ENCODE measurements at regions not wholly inside any gene's neighbourhood (a gene's known extent, or its start where the extent isn't known, plus 50 kb on each side); places are given as distances from the start of the nearest gene placed in this dataset.

DNA sequence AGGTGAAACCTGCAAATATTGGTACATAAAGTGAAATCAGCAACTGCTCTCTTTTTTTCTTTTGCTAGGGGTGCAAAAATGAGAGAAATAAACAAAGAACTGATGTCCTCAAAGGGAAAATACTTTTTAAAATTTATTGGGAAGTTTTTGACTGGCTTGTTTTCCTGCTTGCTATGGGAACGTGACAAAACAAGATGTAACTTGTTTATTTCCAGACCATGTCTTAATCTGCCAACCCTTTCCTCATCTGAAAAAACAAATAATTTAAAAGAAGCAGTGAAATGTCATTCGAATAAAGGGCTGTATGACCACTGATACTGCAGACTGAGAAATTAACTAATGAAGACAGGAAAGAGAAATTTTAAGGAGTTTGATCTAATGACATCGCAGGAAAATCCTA is 221.9 kb downstream of the CBLN4 start:
- no peak for DNase-seq

DNA sequence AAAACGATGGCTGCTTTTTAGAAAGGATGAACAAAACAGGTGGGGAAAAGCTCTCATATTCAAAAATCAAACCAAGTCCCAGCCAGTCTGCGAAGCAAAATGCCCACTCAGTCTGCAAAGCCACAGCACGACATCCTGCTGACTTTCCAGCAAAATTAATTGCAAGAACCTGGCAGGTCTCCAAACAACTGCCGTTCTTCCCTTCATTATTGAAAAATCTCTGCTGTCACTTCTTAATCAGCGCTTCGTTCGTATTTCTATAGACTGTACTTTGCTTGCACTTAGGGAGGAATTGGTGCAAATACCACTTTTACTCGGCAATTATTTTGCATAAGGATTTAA is 222.4 kb downstream of the CBLN4 start:
- no peaks in the 10 kb centered on the region for H3K9me3 ChIP-seq
- no peaks in the 10 kb centered on the region for H3K36me3 ChIP-seq (ENCODE audit: low read depth)
- H3K4me3 ChIP-seq: no peak overlapping the region
- no peaks in the 10 kb centered on the region for H3K4me1 ChIP-seq (ENCODE audit: low read depth)
- TF ChIP-seq, protein P1, sequence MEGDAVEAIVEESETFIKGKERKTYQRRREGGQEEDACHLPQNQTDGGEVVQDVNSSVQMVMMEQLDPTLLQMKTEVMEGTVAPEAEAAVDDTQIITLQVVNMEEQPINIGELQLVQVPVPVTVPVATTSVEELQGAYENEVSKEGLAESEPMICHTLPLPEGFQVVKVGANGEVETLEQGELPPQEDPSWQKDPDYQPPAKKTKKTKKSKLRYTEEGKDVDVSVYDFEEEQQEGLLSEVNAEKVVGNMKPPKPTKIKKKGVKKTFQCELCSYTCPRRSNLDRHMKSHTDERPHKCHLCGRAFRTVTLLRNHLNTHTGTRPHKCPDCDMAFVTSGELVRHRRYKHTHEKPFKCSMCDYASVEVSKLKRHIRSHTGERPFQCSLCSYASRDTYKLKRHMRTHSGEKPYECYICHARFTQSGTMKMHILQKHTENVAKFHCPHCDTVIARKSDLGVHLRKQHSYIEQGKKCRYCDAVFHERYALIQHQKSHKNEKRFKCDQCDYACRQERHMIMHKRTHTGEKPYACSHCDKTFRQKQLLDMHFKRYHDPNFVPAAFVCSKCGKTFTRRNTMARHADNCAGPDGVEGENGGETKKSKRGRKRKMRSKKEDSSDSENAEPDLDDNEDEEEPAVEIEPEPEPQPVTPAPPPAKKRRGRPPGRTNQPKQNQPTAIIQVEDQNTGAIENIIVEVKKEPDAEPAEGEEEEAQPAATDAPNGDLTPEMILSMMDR (IDR thresholded peaks at IDR 0.05): no peak
- DNase-seq: no peak
- intact Hi-C loops (cut with DNase I, micrococcal nuclease): no loop called here
- ATAC-seq: no peak

More for the DNA sequence above, 221.9 kb downstream of the CBLN4 start:
- ATAC-seq: no peak
- H3K4me3 ChIP-seq: no peak overlapping the region
- intact Hi-C loops (cut with DNase I, micrococcal nuclease): no loop called here
- no peaks in the 10 kb centered on the region for H3K4me1 ChIP-seq (ENCODE audit: low read depth)
- no peaks in the 10 kb centered on the region for H3K9me3 ChIP-seq
- TF ChIP-seq, protein P1 (IDR thresholded peaks at IDR 0.05): no peak
- no peaks in the 10 kb centered on the region for H3K36me3 ChIP-seq (ENCODE audit: low read depth)

DNA sequence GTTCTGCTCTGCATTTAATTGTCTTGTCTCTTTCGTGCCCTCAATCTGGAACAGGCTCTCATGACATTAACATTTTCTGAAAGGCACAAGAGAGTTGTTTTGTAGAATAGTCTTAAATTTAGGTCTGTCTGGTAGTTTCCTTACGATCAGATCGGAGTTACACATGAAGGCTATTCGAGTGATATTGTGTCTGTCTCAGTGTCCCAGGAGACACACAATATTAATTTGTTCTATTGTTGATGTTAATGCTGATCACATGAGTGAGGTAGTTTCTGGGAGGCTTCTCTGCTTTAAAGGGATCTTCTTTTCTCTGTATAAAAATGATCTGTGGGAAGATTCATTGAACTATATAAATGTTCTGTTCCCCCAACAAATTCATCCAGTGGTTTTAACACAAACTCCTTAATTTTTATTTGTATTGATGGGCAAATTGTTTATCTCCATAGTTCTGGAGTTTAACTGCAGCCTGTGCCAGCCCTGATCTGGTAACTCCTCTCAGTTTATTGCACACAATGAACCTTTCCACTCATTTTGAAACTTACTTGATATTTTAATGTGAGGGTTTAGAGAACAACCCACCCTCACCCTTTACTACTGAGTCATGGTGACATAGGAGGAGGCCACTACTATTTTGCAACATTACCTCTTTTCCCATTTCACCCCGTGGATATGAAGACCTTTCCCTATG is 223.0 kb downstream of the CBLN4 start:
- TF ChIP-seq, protein P1 (IDR thresholded peaks at IDR 0.05): no peak
- no peak overlapping the region for H3K4me3 ChIP-seq
- no peaks in the 10 kb centered on the region for H3K4me1 ChIP-seq (ENCODE audit: low read depth)
- no peaks in the 10 kb centered on the region for H3K9me3 ChIP-seq
- ATAC-seq (no peak), DNase-seq (no peak)
- intact Hi-C loops (cut with DNase I, micrococcal nuclease): no loop called here
- H3K36me3 ChIP-seq (ENCODE audit: low read depth): no peaks in the 10 kb centered on the region

DNA sequence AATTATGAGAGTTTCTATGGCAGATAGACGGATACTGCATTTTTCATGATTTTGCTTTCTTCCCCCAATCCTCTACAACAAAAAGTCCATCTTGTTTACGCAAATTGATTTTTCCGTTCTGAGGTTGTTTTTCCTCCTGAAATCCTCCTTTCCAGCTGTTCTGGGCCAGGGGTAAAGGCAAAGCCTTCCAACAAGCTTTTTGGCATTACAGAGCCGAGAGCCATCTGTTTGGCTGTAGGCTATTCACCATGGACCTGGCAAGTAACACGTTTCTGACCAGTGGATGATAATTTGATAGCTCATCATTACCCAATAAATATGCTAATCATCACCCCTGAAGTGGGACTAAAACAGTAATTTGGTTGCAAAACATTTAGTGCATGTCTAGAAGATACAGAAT is 226.5 kb downstream of the CBLN4 start:
- Histone ChIP-seq H3K36me3 (ENCODE audit: low read depth) (no peaks in the 10 kb centered on the region), H3K9me3 (no peaks in the 10 kb centered on the region), H3K4me1 (ENCODE audit: low read depth) (no peaks in the 10 kb centered on the region), H3K4me3 (no peak overlapping the region)
- intact Hi-C loops (cut with DNase I, micrococcal nuclease): no loop called here
- DNase-seq (no peak), ATAC-seq (no peak)
- TF ChIP-seq, protein P1 (IDR thresholded peaks at IDR 0.05): no peak

DNA sequence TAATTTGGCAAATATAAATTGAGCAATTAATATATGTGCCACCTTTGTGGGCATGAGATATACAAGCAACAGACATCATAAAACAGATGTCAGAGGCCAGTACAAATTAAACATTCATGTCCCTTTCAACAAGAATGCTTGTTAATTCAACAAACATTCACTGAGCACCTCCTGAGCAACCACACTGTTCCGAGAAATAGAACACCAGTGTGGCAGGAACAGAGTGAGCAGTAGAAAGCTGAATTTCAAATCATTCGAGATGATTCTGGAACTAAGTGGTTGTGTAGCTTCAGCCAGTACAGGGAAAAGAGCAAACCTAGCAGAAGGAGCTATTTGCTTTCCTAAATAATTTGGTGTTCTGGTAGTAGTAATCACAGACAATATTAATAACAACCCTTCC is 227.7 kb downstream of the CBLN4 start:
- Histone ChIP-seq H3K9me3 (no peaks in the 10 kb centered on the region), H3K36me3 (ENCODE audit: low read depth) (no peaks in the 10 kb centered on the region), H3K4me1 (ENCODE audit: low read depth) (no peaks in the 10 kb centered on the region), H3K4me3 (no peak overlapping the region)
- TF ChIP-seq, protein P1 (IDR thresholded peaks at IDR 0.05): no peak
- intact Hi-C loops (cut with DNase I, micrococcal nuclease): no loop called here
- DNase-seq (no peak), ATAC-seq (no peak)

DNA sequence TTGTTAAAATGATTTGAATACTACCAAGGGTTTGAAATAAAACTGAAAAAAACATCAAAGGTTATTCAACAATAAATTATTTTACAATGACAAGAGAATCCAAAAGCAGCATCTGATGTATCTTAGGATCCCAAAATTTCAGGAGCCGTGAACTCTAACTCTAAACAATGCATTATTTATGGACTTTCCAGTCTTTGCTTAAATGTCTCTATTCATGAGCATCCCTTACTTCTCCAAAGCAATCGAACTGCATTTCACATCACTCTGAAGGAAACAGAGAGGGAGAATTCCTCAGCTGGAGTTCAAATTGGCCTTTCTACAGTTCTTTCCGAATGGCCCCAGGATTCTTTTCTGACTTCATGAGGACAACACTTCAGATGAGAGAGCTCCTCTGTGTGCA is 229.1 kb downstream of the CBLN4 start:
- H3K9me3 ChIP-seq: no peaks in the 10 kb centered on the region
- no peak overlapping the region for H3K4me3 ChIP-seq
- intact Hi-C loops (cut with DNase I, micrococcal nuclease): no loop called here
- ATAC-seq: no peak
- DNase-seq: no peak
- TF ChIP-seq, protein P1 (IDR thresholded peaks at IDR 0.05): no peak
- H3K36me3 ChIP-seq (ENCODE audit: low read depth): no peaks in the 10 kb centered on the region
- no peaks in the 10 kb centered on the region for H3K4me1 ChIP-seq (ENCODE audit: low read depth)

Data from mucosa of descending colon (tissue), 3 donors.